NCI-H2196 (cell line): ENCODE measurements at regions not wholly inside any gene's neighbourhood (a gene's known extent, or its start where the extent isn't known, plus 50 kb on each side); places are given as distances from the start of the nearest gene placed in this dataset.

ENCODE experiments used
- DNase-seq: peaks from one replicate; lab custom pipeline; 2025; ENCODE audit not compliant: unreplicated experiment; lab: John Stamatoyannopoulos, UW

DNA sequence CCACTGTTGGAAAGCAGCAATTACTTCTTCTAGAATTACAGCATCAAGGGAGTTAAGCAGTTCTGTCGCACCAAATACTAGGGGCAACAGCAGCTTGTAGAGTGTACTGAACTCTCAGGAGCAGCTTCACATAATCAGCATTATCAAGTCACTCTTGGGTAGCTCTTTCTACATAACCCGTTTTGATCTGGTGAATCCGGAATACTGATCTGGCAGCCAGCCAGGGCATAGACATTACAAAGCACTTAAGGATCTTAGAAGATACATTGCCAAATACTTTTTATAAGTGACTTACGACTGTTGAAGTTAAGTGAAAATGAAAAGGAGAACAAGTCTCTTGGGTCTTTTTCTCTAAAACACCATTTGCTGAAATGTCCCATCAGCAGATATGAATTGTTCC is 73.2 kb upstream of the NETO1 start:
- DNase-seq = no peak

DNA sequence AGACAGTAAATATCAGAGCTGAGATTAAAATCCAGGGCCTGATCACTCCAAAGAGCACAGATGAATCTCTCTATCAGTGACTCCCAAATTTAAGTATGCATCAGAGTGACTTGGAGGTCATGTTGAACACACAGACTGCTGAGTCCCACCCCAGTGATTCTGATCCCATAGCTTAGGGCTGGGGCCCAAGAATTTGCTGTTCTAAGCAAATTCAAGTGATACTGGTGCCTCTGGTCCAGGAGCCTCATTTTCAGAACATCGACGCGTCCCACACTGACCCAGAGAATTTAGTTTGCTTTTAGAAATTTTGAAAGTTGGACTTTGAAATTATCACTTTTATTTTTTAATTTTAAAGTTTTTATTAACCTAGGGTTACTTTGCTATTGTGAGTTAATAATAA is 72.7 kb upstream of the NETO1 start:
- DNase-seq = no peak

DNA sequence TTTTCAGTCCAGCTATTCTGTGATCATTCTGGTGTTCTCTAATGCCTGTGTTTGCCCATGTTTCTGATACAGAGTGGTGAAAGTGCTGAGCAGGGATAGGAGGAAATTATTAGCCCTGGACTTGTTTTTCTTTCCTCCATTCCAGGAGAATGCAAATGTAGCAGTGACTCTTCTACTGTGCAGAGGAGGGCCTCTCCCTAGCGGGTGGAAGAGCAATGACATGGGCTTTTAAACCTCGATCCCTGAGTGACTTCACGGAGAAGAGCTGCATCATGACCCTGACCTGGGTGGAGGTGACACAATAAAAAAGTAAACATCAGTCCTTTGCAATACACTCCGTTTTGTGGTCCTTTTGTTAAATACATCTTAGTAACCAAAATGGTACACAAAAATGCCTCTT is 68.0 kb upstream of the NETO1 start:
- DNase-seq = no peak

DNA sequence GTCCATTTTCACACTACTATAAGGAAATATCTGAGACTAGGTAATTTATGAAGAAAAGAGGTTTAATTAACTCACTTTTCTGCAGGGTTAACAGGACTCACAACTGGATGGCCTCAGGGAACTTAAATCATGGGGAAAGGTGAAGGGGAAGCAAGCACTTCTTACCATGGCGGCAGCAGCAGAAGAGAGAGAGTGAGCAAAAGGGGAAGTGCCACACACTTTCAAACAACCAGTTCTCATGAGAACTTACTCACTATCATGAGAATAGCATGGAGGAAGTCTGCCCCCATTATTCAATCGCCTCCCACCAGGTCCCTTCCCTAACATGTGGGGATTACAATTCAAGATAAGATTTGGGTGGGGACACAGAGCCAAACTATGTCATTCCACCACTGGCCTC is 55.1 kb upstream of the NETO1 start:
- no peak for DNase-seq
